Fibroblast of mammary gland (primary cell): ENCODE measurements at regions not wholly inside any gene's neighbourhood (a gene's known extent, or its start where the extent isn't known, plus 50 kb on each side); places are given as distances from the start of the nearest gene placed in this dataset.
A peak's percentile ranks its signal among the peaks of the same experiment; 100 is the strongest.
"Not testable (repeated sequence)": the region's sequence is repeated elsewhere in the genome, so short reads cannot be mapped to it uniquely, and the experiment has no call there.

ENCODE experiments used
- DNase-seq: peaks from one replicate; pipeline ENCODE4 v3.0.0-alpha.2; 2010; ENCODE audit warnings: low read depth
- H3K4me3 ChIP-seq: 2 replicates; pipeline ENCODE4 v1.5.1; 2011; ENCODE audit warnings: low read depth, mild to moderate bottlenecking, low read length, moderate library complexity; ENCODE audit not compliant: control insufficient read depth
- TF ChIP-seq, protein P1 (sequence below): conservative IDR thresholded peaks from 2 replicates; pipeline ENCODE4 v1.5.1; 2011; ENCODE audit warnings: low read depth, low read length, inconsistent platforms; ENCODE audit not compliant: control insufficient read depth, insufficient read depth

- DNase-seq, result no peak
- no peak overlapping the region for H3K4me3 ChIP-seq
- TF ChIP-seq, protein P1, sequence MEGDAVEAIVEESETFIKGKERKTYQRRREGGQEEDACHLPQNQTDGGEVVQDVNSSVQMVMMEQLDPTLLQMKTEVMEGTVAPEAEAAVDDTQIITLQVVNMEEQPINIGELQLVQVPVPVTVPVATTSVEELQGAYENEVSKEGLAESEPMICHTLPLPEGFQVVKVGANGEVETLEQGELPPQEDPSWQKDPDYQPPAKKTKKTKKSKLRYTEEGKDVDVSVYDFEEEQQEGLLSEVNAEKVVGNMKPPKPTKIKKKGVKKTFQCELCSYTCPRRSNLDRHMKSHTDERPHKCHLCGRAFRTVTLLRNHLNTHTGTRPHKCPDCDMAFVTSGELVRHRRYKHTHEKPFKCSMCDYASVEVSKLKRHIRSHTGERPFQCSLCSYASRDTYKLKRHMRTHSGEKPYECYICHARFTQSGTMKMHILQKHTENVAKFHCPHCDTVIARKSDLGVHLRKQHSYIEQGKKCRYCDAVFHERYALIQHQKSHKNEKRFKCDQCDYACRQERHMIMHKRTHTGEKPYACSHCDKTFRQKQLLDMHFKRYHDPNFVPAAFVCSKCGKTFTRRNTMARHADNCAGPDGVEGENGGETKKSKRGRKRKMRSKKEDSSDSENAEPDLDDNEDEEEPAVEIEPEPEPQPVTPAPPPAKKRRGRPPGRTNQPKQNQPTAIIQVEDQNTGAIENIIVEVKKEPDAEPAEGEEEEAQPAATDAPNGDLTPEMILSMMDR, result no peak
These were observed 172.6 kb downstream of the SKIDA1 start for GRCh38 chr10:21352886-21353285.

- H3K4me3 ChIP-seq, DNase-seq: not testable (repeated sequence)
These were observed 173.9 kb downstream of the SKIDA1 start for GRCh38 chr10:21351594-21351993.

- DNase-seq, result no peak
- H3K4me3 ChIP-seq, result no peak overlapping the region
- TF ChIP-seq, protein P1, result no peak
These were observed 175.6 kb downstream of the SKIDA1 start for GRCh38 chr10:21349912-21350286.

GRCh38 chr10:21347785-21348170, 177.7 kb downstream of the SKIDA1 start:
- TF ChIP-seq, protein P1, result no peak
- H3K4me3 ChIP-seq, result no peak overlapping the region
- DNase-seq, result no peak

DNA sequence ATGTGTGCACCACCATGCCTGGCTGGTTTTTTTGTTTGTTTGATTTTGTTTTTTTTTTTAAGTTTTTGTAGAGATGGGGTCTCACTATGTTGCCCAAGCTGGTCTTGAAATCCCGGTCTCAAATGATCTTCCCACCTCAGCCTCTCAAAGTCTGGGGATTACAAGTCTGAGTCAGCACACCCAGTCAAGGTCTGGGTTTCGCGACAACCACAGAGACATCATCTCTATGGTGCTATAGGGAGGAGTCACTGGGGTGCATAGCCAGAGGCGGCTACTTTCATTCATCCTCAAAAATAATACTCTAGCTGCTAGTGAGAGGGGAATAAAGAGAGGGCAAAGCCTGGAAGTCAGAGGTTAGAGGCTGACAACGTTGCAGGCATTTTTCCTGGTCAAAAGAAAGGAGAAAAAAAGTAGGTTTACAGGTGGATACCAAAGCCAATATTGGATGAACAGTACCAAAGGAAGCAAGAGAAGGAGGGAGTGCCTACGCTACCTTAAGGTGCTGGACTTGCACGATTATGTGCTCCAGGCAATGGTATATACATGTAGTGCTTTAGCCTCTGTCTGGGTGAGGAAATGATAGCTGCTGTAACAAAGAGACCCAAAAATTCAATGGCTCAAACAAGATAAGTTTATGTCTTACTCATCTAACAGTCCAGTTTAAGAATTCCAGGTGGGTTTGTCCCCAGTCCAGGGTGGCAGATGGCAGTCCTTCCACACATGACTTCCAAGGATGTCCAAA, 178.3 kb downstream of the SKIDA1 start:
- TF ChIP-seq, protein P1, result no peak
- H3K4me3 ChIP-seq, result no peak overlapping the region
- peak; percentile 12 for DNase-seq

DNA sequence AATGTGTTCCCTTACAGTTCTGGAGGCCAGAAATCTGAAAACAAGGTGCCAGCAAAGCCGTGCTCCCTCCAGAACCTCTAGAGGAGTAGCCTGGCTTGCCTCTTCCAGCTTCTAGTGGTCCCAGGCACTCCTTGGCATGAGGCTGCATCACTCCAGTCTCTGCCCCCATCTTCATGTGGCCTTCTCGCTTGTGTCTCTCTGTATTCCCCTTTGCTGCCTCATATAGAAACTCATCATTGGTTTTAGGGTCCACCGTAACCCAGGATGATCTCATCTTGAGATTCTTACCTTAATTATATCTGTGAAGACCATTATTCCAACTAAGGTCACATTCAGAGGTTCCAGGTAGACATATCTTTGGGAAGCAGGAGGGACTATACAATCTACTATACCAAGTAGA, 182.4 kb downstream of the SKIDA1 start:
- no peak for DNase-seq
- H3K4me3 ChIP-seq, result no peak overlapping the region
- TF ChIP-seq, protein P1, result no peak

GRCh38 chr10:21342499-21342898, 183.0 kb downstream of the SKIDA1 start:
- H3K4me3 ChIP-seq, DNase-seq: not testable (repeated sequence)

GRCh38 chr10:21340331-21340730, 185.2 kb downstream of the SKIDA1 start:
- TF ChIP-seq, protein P1, result no peak
- peak; percentile 54 for DNase-seq
- no peak overlapping the region for H3K4me3 ChIP-seq
